B cell (primary cell): ENCODE measurements at regions not wholly inside any gene's neighbourhood (a gene's known extent, or its start where the extent isn't known, plus 50 kb on each side); places are given as distances from the start of the nearest gene placed in this dataset.

Source experiments
- ATAC-seq: fragments of 200-7000 bp; cut with Tn5 transposase; one replicate; pipeline ENCODE4 v1.10.0; 2021; ENCODE audit warnings: low read depth, mild to moderate bottlenecking, moderate number of reproducible peaks, moderate library complexity
- CTCF ChIA-PET: fragments of 350-600 bp; sonication (Branson Sonifier 250); formaldehyde crosslinking; loops from one replicate; lab custom pipeline; 2021; ENCODE audit warnings: antibody characterized with exemption, inconsistent platforms; lab: Charles Lee
- POLR2A ChIA-PET: fragments of 350-600 bp; sonication (Branson Sonifier 250); formaldehyde crosslinking; loops from one replicate; lab custom pipeline; 2021; ENCODE audit warnings: antibody characterized with exemption; lab: Charles Lee
- DNase-seq: peaks from one replicate; pipeline ENCODE4 v3.0.0; 2013
- H2AFZ ChIP-seq: 2 replicates; pipeline ENCODE4 v1.6.1; 2012; ENCODE audit warnings: mild to moderate bottlenecking, low read depth, low read length; ENCODE audit not compliant: insufficient read depth, poor library complexity, severe bottlenecking
- H3K27ac ChIP-seq, 2 donors: 1 replicate in 1 of 2; 2 replicates in 1 of 2; pipeline ENCODE4 v1.5.1; 2012 to 2013; ENCODE audit warnings: low read length in 2 of 2, mild to moderate bottlenecking in 2 of 2, moderate library complexity in 1 of 2
- H3K27me3 ChIP-seq, 4 experiments: fragments of 200-600 bp in 1 of 4; sonication (generic) in 1 of 4; replicated peaks in 1 of 4; 1 replicate in 2 of 4; 2 replicates in 2 of 4; pipeline versions ENCODE4 v1.6.1 to v1.7.0; 2013 to 2016; ENCODE audit warnings: low read length in 3 of 4, mild to moderate bottlenecking in 2 of 4, mixed read lengths in 1 of 4, moderate library complexity in 1 of 4; ENCODE audit not compliant: insufficient read depth in 4 of 4, control insufficient read depth in 3 of 4; ENCODE audit errors: control extremely low read depth in 1 of 4
- H3K36me3 ChIP-seq, 2 experiments: replicated peaks in 1 of 2; 1 replicate in 1 of 2; 2 replicates in 1 of 2; pipeline versions ENCODE4 v1.6.1 to v1.7.1; 2013; ENCODE audit warnings: low read length in 1 of 2; ENCODE audit not compliant: insufficient read depth in 2 of 2, control insufficient read depth in 1 of 2; ENCODE audit errors: control extremely low read depth in 1 of 2, extremely low read depth in 1 of 2
- H3K4me1 ChIP-seq, 2 donors: fragments of 200-600 bp in 1 of 2; sonication (generic) in 1 of 2; 1 replicate in 1 of 2; 2 replicates in 1 of 2; pipeline versions ENCODE4 v1.5.1 to v1.6.1; 2013 to 2017; ENCODE audit warnings: low read length in 2 of 2; ENCODE audit not compliant: control insufficient read depth in 2 of 2, insufficient read depth in 2 of 2
- H3K4me2 ChIP-seq: replicated peaks from 2 replicates; pipeline ENCODE3; 2012; ENCODE audit warnings: mild to moderate bottlenecking, low read depth, low read length; ENCODE audit not compliant: poor library complexity, severe bottlenecking
- H3K4me3 ChIP-seq, 5 experiments: fragments of 200-600 bp in 1 of 5; sonication (generic) in 1 of 5; 1 replicate in 3 of 5; 2 replicates in 2 of 5; pipeline versions ENCODE4 v1.5.1 to v1.7.0; 2011 to 2016; ENCODE audit warnings: low read length in 4 of 5, mild to moderate bottlenecking in 4 of 5, low read depth in 2 of 5, control low read depth in 1 of 5, moderate library complexity in 1 of 5; ENCODE audit not compliant: insufficient read depth in 1 of 5; ENCODE audit errors: control extremely low read depth in 1 of 5, extremely low read depth in 1 of 5
- H3K79me2 ChIP-seq: fragments of 200-600 bp; sonication (generic); one replicate; pipeline ENCODE4 v1.6.0; 2016; ENCODE audit warnings: low read length; ENCODE audit not compliant: control insufficient read depth, insufficient read depth
- H3K9ac ChIP-seq: fragments of 200-600 bp; sonication (generic); 2 replicates; pipeline ENCODE4 v1.6.1; 2017; ENCODE audit warnings: mild to moderate bottlenecking, low read length, moderate library complexity
- H3K9me3 ChIP-seq, 3 donors: one replicate each; pipeline versions ENCODE4 v1.6.1 to v1.7.1; 2013; ENCODE audit warnings: low read length in 2 of 3; ENCODE audit not compliant: control insufficient read depth in 2 of 3, insufficient read depth in 1 of 3; ENCODE audit errors: control extremely low read depth in 1 of 3
- H4K20me1 ChIP-seq: 2 replicates; pipeline ENCODE4 v1.6.0; 2012; ENCODE audit warnings: mild to moderate bottlenecking, low read length; ENCODE audit not compliant: insufficient read depth, control insufficient read depth, poor library complexity, severe bottlenecking
- H3K27ac Mint-ChIP-seq: one replicate; pipeline ENCODE4 v1.8.0; 2021; ENCODE audit warnings: mixed read lengths
- H3K27me3 Mint-ChIP-seq: one replicate; pipeline ENCODE4 v1.8.0; 2021; ENCODE audit warnings: mixed read lengths
- H3K4me1 Mint-ChIP-seq: one replicate; pipeline ENCODE4 v1.8.0; 2021; ENCODE audit warnings: mixed read lengths
- H3K4me3 Mint-ChIP-seq: one replicate; pipeline ENCODE4 v1.8.0; 2021; ENCODE audit warnings: mixed read lengths
- H3K9me3 Mint-ChIP-seq: one replicate; pipeline ENCODE4 v1.8.0; 2022; ENCODE audit warnings: mixed read lengths; ENCODE audit not compliant: insufficient read depth
- EZH2 ChIP-seq: IDR thresholded peaks from 2 replicates; pipeline ENCODE4 v1.6.1; 2012; ENCODE audit warnings: borderline replicate concordance, low read depth, mild to moderate bottlenecking, moderate library complexity, low read length; ENCODE audit not compliant: insufficient read depth, poor library complexity, severe bottlenecking
- WGBS: methylation state at CpG from one replicate; pipeline ENCODE4 v1.1.5; 2013; ENCODE audit warnings: missing lambda C conversion rate; ENCODE audit not compliant: insufficient coverage; 5-methylcytosine and 5-hydroxymethylcytosine counted together
- intact Hi-C: fragments of 100-400 bp; cut with micrococcal nuclease; formaldehyde crosslinking; loops from one replicate; pipeline ENCODE4 v1.10.0; 2022
- TF ChIP-seq, protein P1 (sequence below): fragments of 200-600 bp; IDR thresholded peaks from one replicate; pipeline ENCODE4 v1.8.0; 2022; ENCODE audit warnings: antibody characterized with exemption, mild to moderate bottlenecking

DNA sequence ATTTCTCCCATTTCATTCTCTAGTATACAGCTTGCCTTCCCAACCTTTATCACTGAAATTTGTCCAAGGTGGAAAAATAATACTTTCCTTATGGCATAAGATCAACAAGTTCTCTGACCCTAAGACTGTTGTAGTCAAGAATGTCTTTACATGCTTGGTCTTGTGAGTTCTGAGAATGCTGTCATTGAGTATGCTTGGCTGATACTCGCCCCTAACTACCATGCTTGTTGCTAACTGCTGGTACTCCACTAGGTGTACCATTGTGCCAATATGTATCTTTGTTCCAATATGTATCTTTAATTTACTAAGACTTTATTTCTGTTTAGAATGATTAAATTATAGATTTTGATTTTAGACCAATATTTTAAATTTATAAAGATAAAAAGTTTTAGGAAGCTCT is 796.4 kb downstream of the PCDH7 start:
- DNase-seq (no peak), ATAC-seq (no peak)
- H3K9ac ChIP-seq = no peak overlapping the region
- Mint-ChIP-seq H3K4me1 (no peaks in the 10 kb centered on the region), H3K9me3 (peaks cover 3% of the 10 kb centered on the region), H3K27ac (no peak overlapping the region), H3K4me3 (no peak overlapping the region), H3K27me3 (no peaks in the 10 kb centered on the region)
- H3K27ac ChIP-seq = no peak overlapping the region
- no peak overlapping the region for H3K4me2 ChIP-seq
- no peaks in the 10 kb centered on the region for H3K36me3 ChIP-seq
- H3K79me2 ChIP-seq = no peaks in the 10 kb centered on the region
- ChIA-PET CTCF (no interaction called here), POLR2A (no interaction called here)
- H4K20me1 ChIP-seq = no peaks in the 10 kb centered on the region
- no peak overlapping the region for H3K4me3 ChIP-seq
- WGBS = no CpG with 5 or more reads among the region's 1 CpG
- no peaks in the 10 kb centered on the region for H3K9me3 ChIP-seq
- no peak for TF ChIP-seq EZH2
- TF ChIP-seq, protein P1, sequence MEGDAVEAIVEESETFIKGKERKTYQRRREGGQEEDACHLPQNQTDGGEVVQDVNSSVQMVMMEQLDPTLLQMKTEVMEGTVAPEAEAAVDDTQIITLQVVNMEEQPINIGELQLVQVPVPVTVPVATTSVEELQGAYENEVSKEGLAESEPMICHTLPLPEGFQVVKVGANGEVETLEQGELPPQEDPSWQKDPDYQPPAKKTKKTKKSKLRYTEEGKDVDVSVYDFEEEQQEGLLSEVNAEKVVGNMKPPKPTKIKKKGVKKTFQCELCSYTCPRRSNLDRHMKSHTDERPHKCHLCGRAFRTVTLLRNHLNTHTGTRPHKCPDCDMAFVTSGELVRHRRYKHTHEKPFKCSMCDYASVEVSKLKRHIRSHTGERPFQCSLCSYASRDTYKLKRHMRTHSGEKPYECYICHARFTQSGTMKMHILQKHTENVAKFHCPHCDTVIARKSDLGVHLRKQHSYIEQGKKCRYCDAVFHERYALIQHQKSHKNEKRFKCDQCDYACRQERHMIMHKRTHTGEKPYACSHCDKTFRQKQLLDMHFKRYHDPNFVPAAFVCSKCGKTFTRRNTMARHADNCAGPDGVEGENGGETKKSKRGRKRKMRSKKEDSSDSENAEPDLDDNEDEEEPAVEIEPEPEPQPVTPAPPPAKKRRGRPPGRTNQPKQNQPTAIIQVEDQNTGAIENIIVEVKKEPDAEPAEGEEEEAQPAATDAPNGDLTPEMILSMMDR = no peak
- no peaks in the 10 kb centered on the region for H3K27me3 ChIP-seq
- intact Hi-C loops = no loop called here
- H3K4me1 ChIP-seq = no peaks in the 10 kb centered on the region
- no peak overlapping the region for H2AFZ ChIP-seq

DNA sequence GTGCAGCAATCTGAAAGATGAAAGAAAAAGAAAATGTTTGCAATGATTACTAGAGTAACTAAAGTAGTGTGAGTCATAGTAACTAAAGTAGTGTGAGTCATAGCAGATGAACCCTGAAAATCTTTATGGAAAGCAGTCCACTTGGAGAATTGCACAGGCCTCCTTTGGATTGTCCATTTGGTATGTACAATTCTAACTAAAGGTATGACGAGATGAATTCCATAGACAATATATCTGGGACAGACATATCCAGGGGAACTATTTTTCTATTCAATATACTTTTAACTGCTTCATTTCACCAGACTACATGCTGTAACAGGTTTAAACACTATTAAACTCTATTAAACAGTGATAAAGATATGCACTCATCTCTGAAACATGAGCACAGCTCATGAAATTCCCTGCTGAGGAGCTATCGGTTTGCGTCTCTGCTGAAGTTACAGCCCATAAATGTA is 798.7 kb downstream of the PCDH7 start:
- Histone ChIP-seq H3K9ac (no peak overlapping the region), H3K4me3 (no peak overlapping the region), H3K4me2 (no peak overlapping the region), H2AFZ (no peak overlapping the region), H3K27ac (no peak overlapping the region), H3K27me3 (no peaks in the 10 kb centered on the region), H3K9me3 (peaks cover 0 to 4% (median 1%) of the 10 kb centered on the region in 3 donors), H3K36me3 (no peaks in the 10 kb centered on the region), H3K4me1 (no peaks in the 10 kb centered on the region), H4K20me1 (no peaks in the 10 kb centered on the region), H3K79me2 (no peaks in the 10 kb centered on the region)
- POLR2A ChIA-PET = no interaction called here
- ATAC-seq (no peak), DNase-seq (no peak)
- CTCF ChIA-PET = no interaction called here
- Mint-ChIP-seq H3K4me3 (no peak overlapping the region), H3K27ac (no peak overlapping the region), H3K4me1 (no peaks in the 10 kb centered on the region), H3K9me3 (peaks cover 7% of the 10 kb centered on the region), H3K27me3 (no peaks in the 10 kb centered on the region)
- intact Hi-C loops = no loop called here
- WGBS = no CpG with 5 or more reads among the region's 3 CpGs
- TF ChIP-seq, protein P1 = no peak
- no peak for TF ChIP-seq EZH2
